ENCODE measurements at regions not wholly inside any gene's neighbourhood (a gene's known extent, or its start where the extent isn't known, plus 50 kb on each side); places are given as distances from the start of the nearest gene placed in this dataset.

DNA sequence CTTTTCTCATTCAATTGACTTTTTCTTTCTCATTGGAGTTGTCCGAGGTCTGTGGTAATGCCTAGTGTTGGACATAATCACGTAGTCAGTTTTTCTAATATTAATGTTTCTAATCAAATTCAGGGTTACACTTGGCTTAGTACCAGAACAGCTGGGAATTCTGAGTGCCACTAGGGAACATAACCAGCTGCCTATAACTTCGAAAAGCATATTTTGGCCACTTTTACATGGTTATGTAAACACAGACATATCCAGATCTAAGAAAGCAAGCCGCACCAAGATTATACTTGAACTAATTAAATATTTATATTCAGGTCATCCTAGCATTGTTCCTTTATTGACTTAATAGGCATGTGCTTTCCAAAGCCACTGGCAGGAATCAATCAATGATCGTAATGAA, 91.1 kb upstream of the ARHGAP28 start:
- Mint-ChIP-seq H3K27me3 (no peaks in the 10 kb centered on the region), H3K9me3 (peaks cover 5 to 31% (median 5%) of the 10 kb centered on the region in 5 donors), H3K27ac (no peak overlapping the region), H3K4me1 (no peaks in the 10 kb centered on the region), H3K4me3 (no peak overlapping the region), H3K36me3 (no peaks in the 10 kb centered on the region)
- Histone ChIP-seq H3K4me1 (ENCODE audit: insufficient read depth, low read length) (no peaks in the 10 kb centered on the region), H3K4me3 (ENCODE audit: low read length) (no peak overlapping the region), H3K27me3 (ENCODE audit: insufficient read depth, low read length, poor library complexity, severe bottlenecking) (no peaks in the 10 kb centered on the region), H3K27ac (ENCODE audit: low read depth, low read length) (no peak overlapping the region), H3K9me3 (ENCODE audit: low read length) (no peaks in the 10 kb centered on the region), H3K36me3 (ENCODE audit: insufficient read depth, low read length) (no peaks in the 10 kb centered on the region)
- DNase-seq = no peak
- POLR2A ChIA-PET = no interaction called here
- CTCF ChIA-PET = no interaction called here

DNA sequence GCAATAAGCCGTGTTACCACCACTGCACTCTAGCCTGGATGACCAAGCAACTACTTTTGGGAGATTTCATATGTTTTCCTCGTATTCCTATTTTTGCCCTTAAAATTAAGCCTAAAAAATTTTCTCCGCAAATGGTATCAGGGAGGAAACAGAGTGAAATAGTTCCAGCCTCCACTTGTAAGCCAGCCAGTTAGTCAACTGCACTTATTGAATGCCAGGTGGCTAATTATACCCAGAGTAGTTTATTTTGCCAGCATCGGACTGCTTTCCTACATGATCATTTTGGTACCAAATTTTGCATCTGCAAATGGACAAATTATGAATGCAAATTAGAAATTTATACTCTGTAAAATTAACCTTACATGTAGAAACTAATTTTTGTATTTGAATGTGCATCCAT, 90.2 kb upstream of the ARHGAP28 start:
- no peak overlapping the region for H3K27ac ChIP-seq (ENCODE audit: low read depth, low read length)
- no peak overlapping the region for H3K27ac Mint-ChIP-seq
- no peak for DNase-seq
- no peak overlapping the region for H3K4me3 ChIP-seq (ENCODE audit: low read length)
- H3K9me3 ChIP-seq (ENCODE audit: low read length) = no peaks in the 10 kb centered on the region
- ChIA-PET POLR2A (no interaction called here), CTCF (no interaction called here)
- no peaks in the 10 kb centered on the region for H3K4me1 Mint-ChIP-seq
- no peaks in the 10 kb centered on the region for H3K36me3 Mint-ChIP-seq
- H3K27me3 Mint-ChIP-seq = no peaks in the 10 kb centered on the region
- H3K4me3 Mint-ChIP-seq = no peak overlapping the region
- H3K4me1 ChIP-seq (ENCODE audit: insufficient read depth, low read length) = no peaks in the 10 kb centered on the region
- no peaks in the 10 kb centered on the region for H3K36me3 ChIP-seq (ENCODE audit: insufficient read depth, low read length)
- peaks cover under 1 to 25% (median 8%) of the 10 kb centered on the region in 5 donors for H3K9me3 Mint-ChIP-seq
- H3K27me3 ChIP-seq (ENCODE audit: insufficient read depth, low read length, poor library complexity, severe bottlenecking) = no peaks in the 10 kb centered on the region

DNA sequence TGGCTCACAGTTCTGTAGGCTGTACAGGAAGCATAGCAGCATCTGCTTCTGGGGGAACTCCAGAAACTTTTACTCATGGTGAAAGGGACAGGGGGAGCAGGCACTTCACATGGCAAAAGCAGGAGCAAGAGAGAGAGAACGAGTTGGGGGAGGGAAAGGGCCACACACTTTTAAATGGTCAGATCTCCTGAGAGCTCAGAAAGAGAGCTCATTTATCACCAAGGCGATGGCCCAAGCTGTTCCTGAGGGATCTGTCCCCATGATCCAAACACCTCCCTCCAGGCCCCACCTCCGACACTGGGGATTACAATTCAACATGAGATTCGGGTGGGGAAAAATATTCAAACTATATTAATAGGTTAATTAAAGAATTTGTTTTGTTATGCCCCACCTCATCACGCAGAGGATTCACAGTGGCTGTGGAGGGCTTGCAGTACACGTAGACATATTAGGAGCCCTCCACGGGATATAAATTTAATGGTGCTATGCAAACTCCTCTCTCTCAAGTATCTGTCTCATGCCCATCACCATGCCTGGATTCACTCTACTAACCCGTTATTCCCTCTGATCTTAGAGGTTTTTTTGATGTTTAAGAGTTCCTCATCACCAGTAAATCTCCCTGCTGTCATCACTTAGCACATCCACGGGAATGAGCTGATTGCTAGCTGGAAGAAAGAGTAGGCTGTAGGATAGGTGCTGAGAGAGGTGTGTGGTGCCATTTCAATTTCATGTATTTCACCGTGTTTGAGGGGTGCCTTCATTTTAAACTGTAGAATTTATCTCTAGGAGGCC, 84.5 kb upstream of the ARHGAP28 start:
- no peak overlapping the region for H3K4me3 ChIP-seq (ENCODE audit: low read length)
- POLR2A ChIA-PET = no interaction called here
- Mint-ChIP-seq H3K27ac (no peak overlapping the region), H3K4me3 (no peak overlapping the region), H3K9me3 (peaks cover 1 to 20% (median 6%) of the 10 kb centered on the region in 5 donors), H3K27me3 (no peaks in the 10 kb centered on the region), H3K4me1 (no peaks in the 10 kb centered on the region), H3K36me3 (no peaks in the 10 kb centered on the region)
- no peaks in the 10 kb centered on the region for H3K9me3 ChIP-seq (ENCODE audit: low read length)
- no peaks in the 10 kb centered on the region for H3K4me1 ChIP-seq (ENCODE audit: insufficient read depth, low read length)
- H3K36me3 ChIP-seq (ENCODE audit: insufficient read depth, low read length) = no peaks in the 10 kb centered on the region
- DNase-seq = no peak
- no peaks in the 10 kb centered on the region for H3K27me3 ChIP-seq (ENCODE audit: insufficient read depth, low read length, poor library complexity, severe bottlenecking)
- H3K27ac ChIP-seq (ENCODE audit: low read depth, low read length) = no peak overlapping the region
- CTCF ChIA-PET = no interaction called here

DNA sequence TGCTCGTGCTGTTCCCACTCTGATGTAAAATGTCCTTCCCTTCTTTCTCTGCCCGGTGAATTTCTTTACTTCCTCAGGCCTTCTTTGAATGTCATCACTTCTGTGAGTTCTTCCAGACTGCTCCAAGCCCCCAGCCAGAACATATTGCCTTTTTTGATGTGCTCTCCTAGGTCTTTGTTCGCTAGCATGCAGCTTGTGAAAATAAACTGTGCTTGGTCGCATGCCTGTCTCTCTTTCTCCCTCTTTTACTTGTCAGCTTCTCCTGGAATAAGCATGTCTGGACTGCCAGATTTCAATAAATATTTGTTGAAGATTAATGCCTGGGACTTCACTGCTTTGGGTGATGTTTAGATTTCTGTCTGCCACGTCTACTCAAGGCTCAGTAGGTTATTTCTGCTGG, 82.7 kb upstream of the ARHGAP28 start:
- H3K4me3 ChIP-seq (ENCODE audit: low read length) = no peak overlapping the region
- no peak overlapping the region for H3K27ac Mint-ChIP-seq
- CTCF ChIA-PET = no interaction called here
- no peaks in the 10 kb centered on the region for H3K36me3 Mint-ChIP-seq
- DNase-seq = no peak
- H3K36me3 ChIP-seq (ENCODE audit: insufficient read depth, low read length) = no peaks in the 10 kb centered on the region
- peaks cover 1 to 15% (median 9%) of the 10 kb centered on the region in 5 donors for H3K9me3 Mint-ChIP-seq
- H3K27me3 Mint-ChIP-seq = no peaks in the 10 kb centered on the region
- no peaks in the 10 kb centered on the region for H3K4me1 Mint-ChIP-seq
- no peaks in the 10 kb centered on the region for H3K4me1 ChIP-seq (ENCODE audit: insufficient read depth, low read length)
- no peak overlapping the region for H3K27ac ChIP-seq (ENCODE audit: low read depth, low read length)
- no peak overlapping the region for H3K4me3 Mint-ChIP-seq
- POLR2A ChIA-PET = no interaction called here
- no peaks in the 10 kb centered on the region for H3K9me3 ChIP-seq (ENCODE audit: low read length)
- no peaks in the 10 kb centered on the region for H3K27me3 ChIP-seq (ENCODE audit: insufficient read depth, low read length, poor library complexity, severe bottlenecking)

DNA sequence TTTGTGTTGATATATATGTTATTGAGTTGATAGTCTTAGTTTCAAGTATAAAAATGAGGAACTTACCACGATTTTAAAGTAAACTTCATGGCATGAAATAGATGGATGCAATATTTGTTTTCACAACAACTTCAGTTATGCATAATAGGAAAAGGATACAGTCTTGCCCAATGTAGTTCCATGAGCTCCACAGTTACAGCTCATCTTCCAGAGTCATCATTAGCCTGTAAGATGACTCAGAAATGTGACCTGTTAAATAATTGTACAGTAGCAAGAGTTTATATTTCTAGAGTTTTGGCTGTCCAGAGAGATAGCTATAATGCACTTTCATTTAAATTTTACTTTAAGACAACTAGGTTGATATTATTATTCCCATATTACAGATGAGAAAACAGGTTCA, 80.9 kb upstream of the ARHGAP28 start:
- Mint-ChIP-seq H3K27ac (no peak overlapping the region), H3K4me1 (no peaks in the 10 kb centered on the region), H3K36me3 (no peaks in the 10 kb centered on the region), H3K9me3 (peaks cover 1 to 21% (median 11%) of the 10 kb centered on the region in 5 donors), H3K4me3 (no peak overlapping the region), H3K27me3 (peaks cover 0 to 2% of the 10 kb centered on the region in 2 donors)
- ChIA-PET CTCF (no interaction called here), POLR2A (no interaction called here)
- Histone ChIP-seq H3K4me1 (ENCODE audit: insufficient read depth, low read length) (no peaks in the 10 kb centered on the region), H3K27me3 (ENCODE audit: insufficient read depth, low read length, poor library complexity, severe bottlenecking) (no peaks in the 10 kb centered on the region), H3K36me3 (ENCODE audit: insufficient read depth, low read length) (no peaks in the 10 kb centered on the region), H3K4me3 (ENCODE audit: low read length) (no peak overlapping the region), H3K27ac (ENCODE audit: low read depth, low read length) (no peak overlapping the region), H3K9me3 (ENCODE audit: low read length) (no peaks in the 10 kb centered on the region)
- DNase-seq = no peak

DNA sequence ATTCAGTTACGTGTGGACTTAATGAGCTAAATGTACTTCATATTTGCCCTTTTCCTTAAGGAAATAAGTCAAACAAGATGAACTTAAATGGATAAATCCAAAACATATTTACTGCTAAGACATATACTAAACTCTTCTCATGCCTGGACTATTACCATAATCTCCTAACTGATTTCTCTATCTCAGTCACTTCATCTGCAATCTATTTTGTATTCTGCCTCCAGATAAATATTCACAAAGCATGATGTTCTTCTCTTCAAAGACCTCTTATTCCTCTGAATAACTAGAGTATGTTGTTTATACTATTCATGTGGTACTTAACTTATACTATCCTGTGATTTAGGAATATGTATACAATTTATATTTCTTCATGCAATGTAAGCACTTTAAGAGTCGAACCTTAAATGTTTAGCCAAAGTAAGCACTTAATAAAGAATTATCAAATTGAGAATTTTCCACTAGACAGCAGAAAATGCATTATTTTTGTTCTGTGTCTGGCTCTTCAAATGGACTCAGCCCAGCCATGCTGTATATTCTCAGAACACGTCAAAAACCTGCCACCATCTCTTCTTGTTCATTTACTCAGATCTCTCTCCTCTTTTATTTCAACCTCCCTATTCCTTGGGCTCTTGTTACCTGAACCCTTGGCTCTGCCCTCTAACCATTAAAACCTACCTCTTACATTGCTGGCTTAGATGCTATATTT, 79.9 kb upstream of the ARHGAP28 start:
- Mint-ChIP-seq H3K27ac (no peak overlapping the region), H3K4me1 (no peaks in the 10 kb centered on the region), H3K36me3 (no peaks in the 10 kb centered on the region), H3K4me3 (no peak overlapping the region), H3K27me3 (peaks cover 0 to 2% of the 10 kb centered on the region in 2 donors), H3K9me3 (peaks cover 3 to 21% (median 11%) of the 10 kb centered on the region in 5 donors)
- Histone ChIP-seq H3K4me3 (ENCODE audit: low read length) (no peak overlapping the region), H3K9me3 (ENCODE audit: low read length) (no peaks in the 10 kb centered on the region), H3K27ac (ENCODE audit: low read depth, low read length) (no peak overlapping the region), H3K36me3 (ENCODE audit: insufficient read depth, low read length) (no peaks in the 10 kb centered on the region), H3K27me3 (ENCODE audit: insufficient read depth, low read length, poor library complexity, severe bottlenecking) (no peaks in the 10 kb centered on the region), H3K4me1 (ENCODE audit: insufficient read depth, low read length) (no peaks in the 10 kb centered on the region)
- ChIA-PET CTCF (no interaction called here), POLR2A (no interaction called here)
- no peak for DNase-seq

DNA sequence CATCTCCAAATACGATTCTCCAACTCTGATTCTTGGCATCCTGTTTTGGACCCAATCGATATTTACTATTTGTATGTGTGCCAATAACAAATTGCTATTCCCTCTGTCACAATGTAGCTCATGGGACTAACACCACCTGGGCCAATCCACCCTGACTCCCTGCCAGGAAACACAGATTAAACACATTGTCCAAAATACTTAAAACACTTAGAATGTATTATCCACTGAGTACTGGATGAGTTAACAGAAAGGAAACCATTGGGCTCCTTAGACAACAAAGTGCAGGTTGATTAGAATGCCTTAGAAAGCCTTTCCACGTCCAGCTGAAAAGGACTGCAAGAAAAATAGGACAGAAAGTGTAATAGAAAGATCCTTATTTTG, 79.4 kb upstream of the ARHGAP28 start:
- H3K36me3 Mint-ChIP-seq = no peaks in the 10 kb centered on the region
- ChIA-PET POLR2A (no interaction called here), CTCF (no interaction called here)
- no peaks in the 10 kb centered on the region for H3K4me1 Mint-ChIP-seq
- H3K9me3 Mint-ChIP-seq = peaks cover 3 to 20% (median 11%) of the 10 kb centered on the region in 5 donors
- Histone ChIP-seq H3K36me3 (ENCODE audit: insufficient read depth, low read length) (no peaks in the 10 kb centered on the region), H3K4me3 (ENCODE audit: low read length) (no peak overlapping the region), H3K4me1 (ENCODE audit: insufficient read depth, low read length) (no peaks in the 10 kb centered on the region), H3K27me3 (ENCODE audit: insufficient read depth, low read length, poor library complexity, severe bottlenecking) (no peaks in the 10 kb centered on the region), H3K9me3 (ENCODE audit: low read length) (no peaks in the 10 kb centered on the region), H3K27ac (ENCODE audit: low read depth, low read length) (no peak overlapping the region)
- DNase-seq = no peak
- peaks cover 0 to 2% of the 10 kb centered on the region in 2 donors for H3K27me3 Mint-ChIP-seq
- H3K4me3 Mint-ChIP-seq = no peak overlapping the region
- H3K27ac Mint-ChIP-seq = no peak overlapping the region

DNA sequence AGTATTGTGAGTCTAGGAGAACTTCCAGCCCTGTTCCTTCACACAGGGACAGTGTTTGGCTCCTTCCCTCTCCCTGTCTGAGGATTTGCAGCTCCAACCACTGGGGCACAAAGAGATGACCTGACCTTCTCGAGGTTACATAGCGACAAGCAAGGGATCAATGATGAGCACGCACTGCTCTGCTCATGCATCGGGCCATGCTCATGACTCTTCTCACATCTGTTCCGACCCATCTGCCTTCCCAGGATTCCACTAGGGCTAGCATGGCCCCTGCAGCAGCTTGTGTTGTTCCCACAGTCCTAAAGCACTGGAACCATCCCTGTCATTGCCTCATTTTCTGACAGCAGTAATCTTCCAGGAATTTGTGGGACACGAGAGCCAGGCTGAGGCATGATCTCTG, 78.8 kb upstream of the ARHGAP28 start:
- Histone ChIP-seq H3K36me3 (ENCODE audit: insufficient read depth, low read length) (no peaks in the 10 kb centered on the region), H3K4me1 (ENCODE audit: insufficient read depth, low read length) (no peaks in the 10 kb centered on the region), H3K27ac (ENCODE audit: low read depth, low read length) (no peak overlapping the region), H3K27me3 (ENCODE audit: insufficient read depth, low read length, poor library complexity, severe bottlenecking) (no peaks in the 10 kb centered on the region), H3K4me3 (ENCODE audit: low read length) (no peak overlapping the region), H3K9me3 (ENCODE audit: low read length) (no peaks in the 10 kb centered on the region)
- CTCF ChIA-PET = no interaction called here
- Mint-ChIP-seq H3K27me3 (peaks cover 0 to 2% of the 10 kb centered on the region in 2 donors), H3K4me3 (no peak overlapping the region), H3K36me3 (no peaks in the 10 kb centered on the region), H3K27ac (no peak overlapping the region), H3K4me1 (no peaks in the 10 kb centered on the region), H3K9me3 (peaks cover 3 to 20% (median 14%) of the 10 kb centered on the region in 5 donors)
- POLR2A ChIA-PET = no interaction called here
- no peak for DNase-seq
